Dermis blood vessel endothelial cell (primary cell): ENCODE measurements at regions not wholly inside any gene's neighbourhood (a gene's known extent, or its start where the extent isn't known, plus 50 kb on each side); places are given as distances from the start of the nearest gene placed in this dataset.
"Not testable (repeated sequence)": the region's sequence is repeated elsewhere in the genome, so short reads cannot be mapped to it uniquely, and the experiment has no call there.

Experiments used
- DNase-seq: peaks from one replicate; pipeline ENCODE4 v3.0.0; 2010

DNA sequence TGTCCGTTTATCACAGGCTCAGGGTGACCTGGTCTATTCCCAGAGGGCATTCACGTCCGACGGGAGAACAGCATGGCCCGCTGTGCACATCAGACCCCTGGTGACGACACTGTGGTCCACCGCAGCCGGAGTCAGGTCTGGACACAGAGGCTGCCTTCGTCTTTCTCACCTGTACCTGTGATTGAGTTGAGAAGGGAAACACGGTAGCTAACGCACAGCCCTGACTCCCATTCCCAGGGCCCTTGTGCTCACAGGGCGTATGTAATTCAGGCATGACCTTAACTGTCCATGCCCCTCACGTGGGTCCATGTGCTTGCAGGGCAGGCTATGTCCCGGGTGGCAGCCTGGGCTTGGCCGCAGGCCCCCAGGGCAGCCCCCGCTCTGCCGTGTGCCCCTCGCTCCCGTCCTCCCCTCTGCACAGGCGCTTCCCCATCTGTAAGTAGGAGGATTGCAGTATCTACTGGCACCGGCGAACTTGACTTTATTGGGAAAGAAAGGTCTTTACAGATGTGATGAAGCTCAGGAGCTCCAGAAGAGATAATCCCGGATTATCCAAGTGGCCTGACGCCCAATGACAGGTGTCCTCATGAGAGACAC is 221.3 kb upstream of the TCERG1L start:
- DNase-seq = no peak

DNA sequence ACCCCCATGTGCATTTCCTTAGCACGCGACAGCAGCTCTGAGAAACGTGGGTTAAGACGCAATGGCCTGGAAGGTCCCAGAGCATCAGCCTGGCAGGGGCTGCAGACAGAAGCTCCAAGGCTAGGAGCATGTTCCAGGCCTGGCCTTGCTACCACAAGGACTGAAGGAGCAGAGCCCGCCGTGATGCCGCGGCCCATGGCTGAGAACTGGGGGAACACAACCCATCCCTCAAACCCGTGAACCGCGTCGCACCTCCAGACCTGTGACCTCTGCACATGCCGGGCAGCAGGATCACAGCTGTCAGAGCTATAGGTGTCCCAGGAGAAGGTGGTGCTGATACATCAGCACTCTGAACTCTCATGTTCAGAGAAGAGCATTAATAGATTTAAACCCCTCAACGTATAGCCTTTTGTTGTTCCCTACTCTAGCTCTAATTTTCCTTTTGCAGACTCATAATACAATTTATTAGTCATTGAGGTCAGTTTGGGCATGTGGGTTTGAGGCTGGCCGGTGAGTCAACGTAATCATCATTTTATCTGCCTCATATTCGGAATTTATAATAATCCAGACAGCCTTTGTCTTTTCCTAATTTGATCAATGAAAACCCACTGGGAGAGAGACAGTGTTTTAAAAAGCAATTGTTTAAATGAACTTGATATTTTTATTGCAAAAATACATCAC is 222.5 kb upstream of the TCERG1L start:
- no peak for DNase-seq

DNA sequence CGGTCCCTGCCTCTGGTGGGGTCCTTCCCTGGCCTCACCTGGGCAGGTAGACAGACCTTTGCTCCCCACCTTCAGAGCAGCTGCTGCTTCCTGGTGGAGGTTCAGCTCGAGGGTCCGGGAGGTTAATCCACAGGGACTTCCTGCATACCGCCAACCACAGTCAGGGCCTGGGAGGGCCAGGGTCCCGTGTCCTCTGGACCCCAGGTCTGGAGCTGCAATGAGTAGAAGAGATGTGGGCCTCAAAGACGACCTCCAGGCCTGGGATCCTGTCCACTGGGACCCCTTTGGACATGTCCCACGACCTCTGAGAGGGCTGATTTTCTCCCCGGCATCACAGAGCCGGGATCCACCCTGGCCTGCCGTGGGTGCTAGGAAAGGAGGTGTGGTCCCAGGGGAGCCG is 223.3 kb upstream of the TCERG1L start:
- DNase-seq = no peak

DNA sequence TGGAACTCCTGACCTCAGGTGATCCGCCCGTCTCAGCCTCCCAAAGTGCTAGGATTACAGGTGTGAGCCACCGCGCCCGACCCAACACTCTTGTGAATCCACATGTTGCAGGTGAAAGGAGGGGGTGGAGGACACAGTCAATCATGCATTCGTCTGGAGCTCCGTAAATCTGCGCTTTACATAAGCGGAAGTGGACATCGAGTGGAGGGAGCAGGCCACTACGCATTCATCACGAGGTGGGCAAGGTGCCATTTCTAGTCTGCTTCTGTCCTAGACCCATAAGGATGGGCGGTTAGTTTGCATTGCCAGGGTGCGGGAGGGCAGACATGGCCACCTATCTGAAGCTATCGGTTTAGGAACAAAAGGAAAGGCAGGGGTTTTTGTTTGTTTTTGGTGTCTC is 225.2 kb upstream of the TCERG1L start:
- DNase-seq = no peak

DNA sequence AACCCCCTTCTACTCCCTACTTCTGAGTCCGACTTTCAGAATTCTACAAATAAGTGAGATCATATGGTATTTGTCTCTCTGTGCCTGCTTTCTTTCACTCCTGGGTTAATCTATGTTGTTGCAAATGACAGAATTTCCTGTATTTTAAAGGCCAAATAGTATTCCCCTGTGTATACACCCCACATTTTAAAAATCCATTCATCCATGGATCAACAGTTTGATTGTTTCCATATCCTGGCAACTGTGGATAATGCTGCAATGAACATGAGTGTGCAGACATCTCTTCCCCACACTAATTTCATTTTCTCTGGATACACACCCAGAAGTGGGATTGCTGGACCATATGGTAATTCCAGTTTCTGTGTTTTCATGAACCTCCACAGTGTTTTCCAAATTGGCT is 225.8 kb upstream of the TCERG1L start:
- DNase-seq = no peak

DNA sequence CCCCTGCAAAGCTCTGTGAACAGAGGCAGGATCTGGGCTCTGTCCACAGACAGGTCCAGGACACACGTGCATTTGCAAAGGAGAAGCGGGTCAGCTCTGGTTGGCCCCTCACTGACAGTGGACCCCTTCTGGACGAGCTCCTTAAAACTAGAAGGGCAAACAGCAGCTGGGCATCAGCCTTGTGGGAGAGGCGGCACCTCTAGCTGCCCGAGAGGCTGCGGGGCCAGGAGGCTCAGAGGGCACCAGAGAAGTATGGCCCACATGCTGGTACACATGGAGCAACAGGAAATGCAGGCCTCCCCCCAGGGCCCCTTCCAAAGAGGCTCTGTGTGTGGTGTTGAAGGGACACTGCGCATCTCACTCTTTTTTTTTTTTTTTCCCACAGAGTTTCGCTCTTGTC is 233.0 kb upstream of the TCERG1L start:
- DNase-seq = no peak

DNA sequence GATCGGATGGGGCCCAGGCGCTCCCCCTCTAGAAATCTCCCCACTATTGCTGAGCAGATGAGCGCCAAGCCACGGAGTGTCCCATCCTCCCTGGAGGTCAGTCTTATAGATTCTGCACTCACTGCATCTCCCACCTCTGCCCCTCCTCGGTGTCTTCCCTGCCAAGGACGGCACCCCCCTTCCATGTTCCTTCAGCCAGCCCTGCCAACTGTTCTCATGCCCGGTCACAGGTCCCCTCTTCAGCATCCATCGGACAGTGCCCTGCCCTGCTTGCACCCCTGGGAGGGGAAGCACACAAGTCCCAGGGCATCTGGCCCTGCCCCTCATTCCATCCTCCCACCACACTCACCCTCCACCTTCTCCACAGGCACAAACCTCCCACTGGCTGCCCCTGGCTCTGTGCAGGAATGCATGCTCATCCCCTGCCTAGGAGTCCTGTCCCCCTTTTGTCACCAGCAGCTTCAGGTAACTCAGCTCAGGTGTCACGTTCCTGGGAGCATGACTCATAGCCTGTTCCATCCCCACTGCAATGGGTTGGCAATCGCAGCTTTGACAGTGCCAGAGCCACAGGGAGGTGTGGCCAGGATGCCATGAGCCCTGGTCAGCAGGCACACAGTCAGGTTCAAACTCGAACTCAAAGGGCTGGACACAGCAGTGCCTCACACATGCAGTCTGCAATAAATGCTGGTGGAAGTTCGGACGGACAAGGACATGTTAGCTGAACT is 234.7 kb upstream of the TCERG1L start:
- no peak for DNase-seq

DNA sequence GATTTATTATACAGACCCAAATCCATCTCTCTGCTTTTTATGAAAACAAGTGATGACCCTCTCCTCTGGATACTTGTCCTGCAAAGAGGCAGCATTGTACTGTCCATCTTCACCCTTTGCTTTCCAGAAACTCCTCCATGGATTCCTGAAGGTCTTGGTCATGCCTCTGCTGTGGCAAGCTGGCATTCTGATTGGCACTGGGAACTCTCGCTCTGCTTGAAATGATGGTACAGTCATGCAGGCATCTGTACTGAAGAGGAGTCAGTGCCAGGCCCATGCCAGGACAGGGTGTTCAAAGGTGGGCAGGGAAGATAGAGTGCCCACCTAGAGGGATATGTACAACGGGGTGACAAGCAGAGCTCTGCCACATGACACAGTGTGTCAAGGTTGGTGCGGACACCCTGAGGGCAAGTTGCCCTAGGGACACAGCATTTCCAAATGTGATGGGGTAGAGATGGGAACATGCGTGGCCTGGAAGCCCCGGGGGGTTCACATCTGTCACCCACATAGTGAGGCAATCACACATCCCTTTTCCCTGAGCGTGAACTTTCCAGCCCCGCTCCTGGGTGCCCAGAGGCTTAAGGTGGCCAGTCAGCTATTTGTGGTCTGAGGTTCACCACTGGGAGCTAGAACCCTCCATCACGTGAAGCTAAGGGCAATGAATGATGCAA is 235.7 kb upstream of the TCERG1L start:
- no peak for DNase-seq

DNA sequence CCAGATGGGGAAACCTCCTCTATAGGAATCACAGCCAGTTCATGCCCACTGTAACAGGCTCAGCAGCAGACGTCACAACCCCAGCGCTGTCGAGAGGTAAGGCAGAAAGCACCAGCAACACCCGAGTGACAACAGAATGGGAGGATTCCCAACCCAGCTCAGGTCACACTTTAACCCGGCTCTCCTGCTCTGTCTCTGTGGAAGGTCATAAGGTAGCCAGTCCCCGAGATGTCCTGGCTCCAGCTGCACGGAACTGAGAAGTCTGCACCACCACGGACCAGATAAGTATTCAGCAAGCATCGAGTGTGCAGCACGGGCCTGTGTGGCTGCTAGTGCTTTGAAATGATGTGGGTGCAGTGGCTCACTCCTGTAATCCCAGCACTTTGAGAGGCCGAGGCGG is 236.7 kb upstream of the TCERG1L start:
- no peak for DNase-seq

DNA sequence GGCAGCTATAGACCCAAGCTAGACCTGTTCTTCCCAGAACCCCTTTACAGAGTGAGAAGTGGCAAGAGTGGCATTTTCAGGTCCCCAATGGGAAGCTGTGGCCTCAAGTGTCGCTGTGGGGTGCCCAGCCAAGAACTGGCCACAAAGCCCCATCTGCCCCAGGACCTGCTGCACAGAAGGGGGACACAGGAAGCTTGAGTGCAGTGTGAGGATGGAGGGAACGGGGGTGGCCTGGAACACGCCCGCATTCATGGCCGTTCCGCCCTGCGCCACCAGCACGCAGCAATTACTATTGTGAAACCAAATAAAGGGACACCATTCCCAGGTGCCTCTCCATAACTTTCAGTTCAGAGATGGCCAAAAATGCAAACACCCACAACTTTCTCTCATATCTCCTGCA is 237.6 kb upstream of the TCERG1L start:
- no peak for DNase-seq

DNA sequence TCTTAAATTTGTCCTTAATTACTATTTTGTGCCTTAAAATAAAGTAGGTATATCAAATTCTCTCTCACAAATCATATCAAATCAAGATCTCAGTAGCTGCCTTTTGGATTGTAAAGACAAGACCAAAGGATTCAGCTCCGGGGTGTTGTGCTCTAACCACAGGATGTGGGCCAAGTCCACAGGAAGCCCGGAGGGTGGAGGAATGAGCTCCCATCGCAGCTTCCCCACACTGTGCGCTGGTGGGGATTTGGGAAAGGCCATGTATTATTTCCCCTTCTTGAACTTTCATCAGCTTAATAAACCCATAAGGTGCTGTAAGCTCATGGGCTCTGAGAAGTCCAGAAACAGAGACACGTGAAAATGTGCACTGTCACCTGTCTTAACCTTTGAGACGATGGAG is 241.6 kb upstream of the TCERG1L start:
- DNase-seq = no peak

DNA sequence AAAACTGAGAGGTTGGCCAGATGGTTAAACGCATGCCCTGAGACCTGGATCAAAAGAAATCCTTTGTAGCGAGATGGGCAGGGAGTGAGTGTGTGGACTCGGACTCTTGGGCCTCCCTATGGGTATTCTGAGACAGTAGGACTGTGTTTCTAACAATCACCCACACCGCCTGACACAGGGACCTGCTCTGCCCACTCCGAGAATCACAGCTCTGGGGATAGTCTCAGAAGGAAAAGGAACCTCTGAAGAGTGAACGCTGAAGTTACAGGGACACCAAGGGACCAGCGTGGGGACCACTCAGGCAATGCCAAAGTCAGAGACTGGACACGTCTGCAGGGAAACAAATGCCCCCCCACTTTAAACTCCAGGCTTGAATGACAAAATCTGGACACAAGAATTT is 242.1 kb upstream of the TCERG1L start:
- DNase-seq = no peak

DNA sequence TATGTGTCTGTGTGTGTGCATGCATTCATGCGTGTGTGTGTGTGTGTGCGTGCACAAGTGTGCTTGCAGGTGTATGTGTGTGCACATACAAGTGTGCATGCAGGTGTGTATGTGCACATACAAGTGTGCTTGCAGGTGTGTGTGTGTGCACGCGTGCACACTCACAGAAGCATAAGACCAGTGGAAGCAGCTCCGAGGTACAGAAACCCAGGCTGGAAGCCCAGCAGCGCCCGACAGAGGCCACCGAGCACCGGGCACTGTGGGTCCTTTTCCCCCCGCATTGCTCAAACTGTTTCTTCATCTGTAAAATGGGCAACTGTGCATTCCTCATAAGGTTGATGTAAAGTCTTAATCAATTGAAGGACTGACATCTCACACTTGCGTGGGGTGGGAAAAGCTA is 243.3 kb upstream of the TCERG1L start:
- DNase-seq = no peak

DNA sequence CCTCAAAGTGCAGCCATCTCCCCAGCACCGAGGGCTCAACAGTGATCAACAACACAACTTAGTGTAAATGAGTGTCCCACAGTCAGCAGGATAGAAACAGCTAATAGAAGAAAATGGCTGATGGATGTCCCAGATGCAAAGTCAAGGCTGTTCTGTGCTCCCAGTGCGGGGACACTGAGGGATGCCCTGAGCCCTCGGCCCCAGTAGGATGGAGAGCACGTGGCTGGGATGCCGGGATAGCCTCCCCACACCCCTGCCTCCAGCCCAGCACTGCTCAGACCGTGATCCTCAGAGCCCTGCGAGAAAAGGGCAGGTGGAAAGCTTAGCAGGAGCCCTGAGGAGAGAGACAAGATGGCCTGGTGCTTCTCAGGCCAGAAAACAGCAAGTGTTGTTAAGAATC is 243.9 kb upstream of the TCERG1L start:
- no peak for DNase-seq

DNA sequence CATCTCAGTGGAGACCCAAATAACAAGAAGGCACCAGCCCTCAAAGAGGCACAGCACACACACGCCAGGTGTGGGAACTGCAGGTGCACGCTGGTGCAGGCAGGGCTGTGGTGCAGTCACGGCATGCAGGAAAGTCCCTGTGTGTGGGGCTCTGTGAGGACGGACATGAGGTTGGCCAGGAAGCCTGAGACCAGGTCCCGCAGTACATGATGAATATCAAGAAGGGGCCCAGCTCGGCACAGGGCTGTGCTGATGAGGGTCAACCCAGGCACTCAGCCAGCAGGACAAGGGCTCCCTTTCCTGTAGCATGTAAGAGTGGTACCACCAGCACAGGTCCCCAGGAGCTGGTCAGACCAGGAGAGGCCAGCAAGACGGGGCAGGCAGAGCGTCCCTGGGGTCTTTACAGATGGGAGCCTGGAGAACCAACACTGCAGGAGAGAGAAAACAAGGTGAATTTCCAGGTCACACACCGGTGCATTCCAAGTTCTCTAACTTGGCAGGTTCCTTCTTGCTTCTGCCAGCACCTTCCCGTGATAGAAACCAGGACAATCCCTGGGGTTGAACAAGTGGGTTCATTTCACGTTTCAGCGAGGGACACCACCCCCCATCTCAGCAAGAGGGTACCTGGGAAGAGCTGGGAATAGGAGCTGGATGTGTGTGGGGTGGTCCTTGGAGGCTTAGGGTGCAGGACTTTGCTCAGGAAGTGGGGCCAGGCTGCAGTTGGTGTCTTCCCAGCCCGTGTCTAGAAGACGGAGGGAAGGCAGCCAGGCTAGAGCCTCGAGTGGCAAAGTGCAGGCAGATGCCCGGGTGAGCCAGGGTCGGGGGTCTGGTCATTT is 244.8 kb upstream of the TCERG1L start:
- no peak for DNase-seq

DNA sequence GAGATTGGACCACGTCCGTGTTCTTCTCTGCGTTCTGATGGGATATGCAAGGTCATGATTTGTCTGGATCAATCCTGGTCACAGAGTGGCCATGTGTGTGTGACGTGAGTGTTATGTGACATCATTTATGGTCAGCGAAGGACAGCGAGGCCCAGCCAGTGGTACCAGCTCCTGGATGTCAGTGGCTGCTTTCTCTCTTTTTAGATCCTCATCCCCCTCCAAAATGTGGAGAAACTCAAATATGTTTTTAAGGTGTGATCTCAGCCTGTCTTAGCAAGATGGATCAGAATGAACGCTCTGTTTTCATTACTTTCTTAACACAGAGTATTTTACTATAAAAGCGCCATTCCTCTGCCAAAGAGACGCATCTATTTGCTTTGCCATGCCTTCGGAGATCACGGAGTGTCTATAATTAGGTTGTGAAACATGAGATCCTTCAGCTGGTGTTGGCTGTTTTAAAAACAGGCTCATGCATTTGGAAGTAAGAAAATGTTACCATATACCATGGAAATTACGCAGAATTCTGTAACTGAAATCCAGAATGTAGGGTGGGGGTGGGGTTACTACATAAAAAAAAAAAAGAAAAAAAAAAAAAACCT is 245.5 kb upstream of the TCERG1L start:
- no peak for DNase-seq

DNA sequence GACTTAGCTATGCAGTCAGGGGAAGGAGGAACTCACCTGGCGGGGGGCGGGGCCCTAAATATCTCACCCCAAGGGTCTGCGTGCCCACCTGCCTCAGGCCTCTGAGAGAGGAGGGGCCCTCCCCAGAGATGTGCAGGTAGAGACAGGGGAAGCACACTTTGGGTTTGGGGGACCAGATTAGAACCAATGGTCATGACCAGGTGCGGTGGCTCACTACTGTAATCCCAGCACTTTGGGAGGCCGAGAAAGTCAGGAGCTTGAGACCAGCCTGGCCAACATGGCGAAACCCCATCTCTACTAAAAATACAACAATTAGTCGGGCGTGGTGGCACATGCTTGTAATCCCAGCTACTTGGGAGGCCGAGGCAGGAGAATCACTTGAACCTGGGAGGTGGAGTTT is 246.4 kb upstream of the TCERG1L start:
- DNase-seq = not testable (repeated sequence)

DNA sequence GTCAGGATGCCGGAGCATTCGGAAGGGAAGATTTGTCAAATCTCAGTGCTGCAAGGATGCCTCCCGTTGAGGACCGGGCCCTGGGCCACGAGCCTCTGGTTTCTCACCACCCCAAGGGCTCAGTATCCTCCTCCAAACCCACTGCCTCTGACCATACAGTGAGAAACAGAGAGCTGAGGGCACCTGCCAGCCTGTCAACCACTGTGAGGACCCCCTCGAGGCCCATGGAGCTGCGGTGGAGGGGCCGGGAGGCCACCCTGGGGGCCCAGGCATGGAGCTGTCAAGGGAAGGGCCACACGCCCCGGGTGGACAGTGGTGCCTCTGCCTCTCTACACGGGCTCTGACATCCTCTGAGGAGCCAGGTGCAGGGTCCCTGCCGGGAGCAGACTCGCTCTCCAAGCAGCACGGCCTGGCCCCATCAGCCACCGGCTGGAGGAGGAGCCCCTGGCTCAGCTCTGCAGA is 248.0 kb upstream of the TCERG1L start:
- DNase-seq = no peak

DNA sequence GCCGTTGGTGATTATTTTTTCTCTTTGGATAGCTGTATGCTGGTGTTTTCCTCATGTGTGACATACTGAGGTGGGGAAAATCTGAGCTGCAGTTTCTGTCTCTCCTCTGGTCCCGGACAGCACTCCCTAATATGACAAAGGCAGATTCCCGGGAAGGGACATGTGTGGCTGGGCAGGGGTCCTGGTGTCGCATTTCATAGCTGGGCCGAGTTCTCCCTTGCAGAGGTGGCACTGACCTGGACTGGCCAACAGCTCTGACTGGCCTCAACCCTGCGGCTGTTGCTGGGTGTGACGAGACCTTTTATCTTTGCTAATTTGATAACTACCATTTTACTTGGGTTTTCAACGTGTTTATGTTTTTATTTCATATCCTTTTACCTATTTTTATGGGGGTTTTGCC is 248.6 kb upstream of the TCERG1L start:
- no peak for DNase-seq

DNA sequence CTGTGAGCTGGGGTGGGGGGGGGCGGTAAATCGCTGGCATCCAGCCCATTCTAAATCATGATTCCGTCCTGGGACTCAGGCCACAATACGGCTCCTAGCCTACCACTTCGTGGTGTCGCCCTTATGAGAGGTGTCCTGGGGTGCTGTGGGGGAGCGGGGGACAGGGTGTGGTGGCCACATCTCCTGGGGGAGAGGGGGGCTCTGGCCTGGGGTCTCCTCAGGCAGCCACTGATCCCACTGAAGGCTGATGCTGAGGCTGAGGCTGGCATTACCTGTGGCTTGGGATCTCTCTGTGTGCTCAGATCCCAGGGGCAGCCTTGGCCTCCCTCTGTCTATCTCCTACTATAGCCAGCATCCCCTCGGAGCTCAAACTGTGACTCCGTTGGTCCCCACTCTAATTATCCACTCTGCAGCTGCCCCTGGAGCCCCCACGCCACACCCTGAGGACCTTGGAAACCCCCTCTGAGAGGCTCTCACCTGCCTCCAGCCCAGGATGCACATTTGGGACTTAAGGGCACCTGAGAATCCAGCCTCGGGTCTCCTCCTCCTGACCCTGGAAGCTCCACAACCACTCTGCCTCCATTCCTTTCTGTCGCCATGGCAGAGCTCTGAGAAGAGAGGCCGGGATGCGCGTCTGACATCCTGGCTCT is 249.3 kb upstream of the TCERG1L start:
- DNase-seq = no peak

DNA sequence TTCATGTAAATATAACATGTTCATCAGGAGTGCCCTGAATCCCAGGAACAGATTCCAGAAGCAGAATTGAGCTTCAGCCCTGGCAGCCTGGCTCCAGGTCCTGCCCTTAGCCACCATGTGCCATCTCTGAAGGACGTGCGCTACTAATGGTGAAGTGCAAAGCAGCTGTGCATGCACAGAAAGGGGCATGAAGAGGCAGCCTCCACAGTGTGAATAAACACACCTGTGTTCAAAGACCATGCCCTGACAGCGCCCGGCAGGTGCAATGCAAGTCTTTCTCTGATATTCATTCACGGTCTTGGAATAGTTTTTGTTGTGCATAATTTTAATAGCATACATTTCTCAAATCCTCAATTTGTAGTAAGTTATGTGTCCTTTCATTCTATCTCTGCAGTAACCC is 250.4 kb upstream of the TCERG1L start:
- DNase-seq = no peak

DNA sequence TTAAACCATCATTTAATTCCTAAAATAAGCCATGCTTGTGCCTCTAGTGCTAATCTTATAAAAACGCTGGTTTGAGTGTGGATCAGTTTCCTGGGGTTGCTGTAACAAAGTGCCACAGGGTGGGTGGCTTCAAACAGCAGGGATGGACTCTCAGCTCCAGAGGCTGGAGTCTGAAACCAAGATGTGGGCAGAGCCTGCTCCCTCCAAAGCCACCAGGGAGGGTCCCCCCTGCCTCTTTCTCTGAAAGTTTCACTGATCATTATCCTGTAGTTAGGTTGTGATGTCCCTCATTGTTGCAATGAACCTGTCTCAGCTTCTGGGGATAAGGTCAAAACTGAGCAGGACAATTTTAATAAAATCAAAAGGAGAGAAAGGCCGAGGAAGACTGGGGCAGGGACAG is 251.9 kb upstream of the TCERG1L start:
- DNase-seq = no peak
